Iris pigment epithelial cell (primary cell): ENCODE measurements at regions not wholly inside any gene's neighbourhood (a gene's known extent, or its start where the extent isn't known, plus 50 kb on each side); places are given as distances from the start of the nearest gene placed in this dataset.

Experiments
- DNase-seq: peaks from one replicate; pipeline ENCODE4 v3.0.0-alpha.2; 2011; ENCODE audit warnings: low read depth

- DNase-seq: no peak
Measured at GRCh38 chr22:47813661-47814060, 1051.2 kb downstream of the TBC1D22A start.

DNA sequence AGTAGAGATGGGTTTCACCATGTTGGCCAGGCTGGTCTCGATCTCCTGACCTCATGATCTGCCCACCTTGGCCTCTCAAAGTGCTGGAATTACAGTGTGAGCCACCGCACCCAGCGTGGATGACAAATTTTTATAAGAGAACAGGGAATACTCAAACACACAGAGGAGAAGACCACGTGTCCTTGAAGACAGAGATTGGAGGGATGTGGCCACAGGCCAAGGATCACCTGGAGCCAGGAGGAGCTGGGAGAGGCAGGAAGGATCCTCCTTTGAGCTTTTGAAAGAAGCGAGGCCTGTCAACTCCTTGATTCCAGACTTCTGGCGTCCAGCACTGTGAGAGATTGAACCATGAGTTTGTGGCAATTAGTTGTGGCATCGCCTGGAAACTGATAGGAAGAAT, 1049.5 kb downstream of the TBC1D22A start:
- DNase-seq: no peak

DNA sequence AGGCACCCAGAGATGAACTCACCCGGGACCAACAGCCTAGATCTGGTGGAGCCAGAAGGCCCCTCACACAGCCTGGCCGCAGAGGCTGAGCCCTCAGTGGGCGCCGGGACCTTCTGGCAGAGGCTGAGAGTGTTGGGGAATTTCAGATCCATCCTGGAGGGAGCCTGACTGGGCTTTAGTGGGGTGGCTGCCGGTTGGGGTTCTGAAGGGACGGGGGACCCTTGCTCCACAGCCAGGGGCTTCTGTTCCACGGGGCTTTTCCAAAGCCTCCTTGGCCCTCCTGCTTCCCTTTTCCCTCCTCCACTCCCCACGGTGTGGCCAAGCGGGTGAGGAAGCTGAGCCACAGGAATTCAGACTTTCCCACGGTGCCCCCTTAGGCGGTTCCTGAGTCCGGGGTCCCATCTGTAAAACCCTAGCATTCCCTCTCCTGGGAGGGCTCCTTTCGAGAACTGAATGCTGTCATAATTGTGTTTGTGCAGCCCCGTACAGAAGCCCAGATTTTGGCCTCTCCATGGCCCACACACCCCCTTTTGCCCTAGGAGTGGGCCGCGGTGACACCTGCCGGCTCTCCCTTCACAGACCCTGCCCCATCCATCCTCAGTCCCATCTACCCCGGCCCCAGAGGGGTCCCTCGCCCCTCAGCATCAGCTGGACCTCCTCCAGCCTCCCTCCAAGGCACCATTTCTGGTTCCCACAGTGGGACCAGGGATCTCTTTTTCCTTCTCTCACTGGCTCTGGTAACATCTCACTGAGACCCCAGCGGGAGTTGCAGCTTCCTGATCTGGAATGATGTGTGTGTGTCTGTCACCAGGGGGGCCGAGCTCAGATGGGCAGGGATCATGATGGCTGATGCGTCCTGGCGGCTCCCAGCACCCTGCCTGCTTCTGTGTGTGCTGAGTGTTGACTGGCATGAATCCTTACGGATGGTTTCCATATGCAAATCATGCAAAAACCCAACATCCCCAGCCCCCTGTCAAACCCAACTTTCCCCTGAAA, 1048.4 kb downstream of the TBC1D22A start:
- DNase-seq: no peak

GRCh38 chr22:47808886-47809620, 1046.6 kb downstream of the TBC1D22A start:
- DNase-seq: no peak

GRCh38 chr22:47808236-47808635, 1045.8 kb downstream of the TBC1D22A start:
- DNase-seq: no peak

DNA sequence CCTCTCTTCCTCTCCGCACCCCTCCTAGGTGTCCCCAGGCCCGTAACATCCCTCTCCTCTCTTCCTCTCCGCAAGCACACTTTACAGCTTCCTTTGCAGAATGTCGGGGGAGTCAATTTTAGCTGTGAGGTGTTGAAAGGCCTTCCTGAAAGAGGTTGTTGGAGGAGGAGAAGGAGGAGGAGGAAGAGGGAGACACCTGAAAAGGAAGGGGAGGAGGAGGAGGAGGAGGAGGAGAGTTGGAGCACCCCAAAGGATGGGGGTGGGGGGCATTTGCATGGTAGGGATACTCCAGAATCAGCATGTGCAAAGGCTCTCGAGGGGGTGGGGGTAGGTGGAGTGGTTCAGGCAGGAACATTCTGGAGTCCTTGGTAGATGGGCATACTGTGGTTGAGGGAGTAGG, 1045.1 kb downstream of the TBC1D22A start:
- DNase-seq: no peak

- no peak for DNase-seq
Measured at GRCh38 chr22:47806894-47807293, 1044.4 kb downstream of the TBC1D22A start.

DNA sequence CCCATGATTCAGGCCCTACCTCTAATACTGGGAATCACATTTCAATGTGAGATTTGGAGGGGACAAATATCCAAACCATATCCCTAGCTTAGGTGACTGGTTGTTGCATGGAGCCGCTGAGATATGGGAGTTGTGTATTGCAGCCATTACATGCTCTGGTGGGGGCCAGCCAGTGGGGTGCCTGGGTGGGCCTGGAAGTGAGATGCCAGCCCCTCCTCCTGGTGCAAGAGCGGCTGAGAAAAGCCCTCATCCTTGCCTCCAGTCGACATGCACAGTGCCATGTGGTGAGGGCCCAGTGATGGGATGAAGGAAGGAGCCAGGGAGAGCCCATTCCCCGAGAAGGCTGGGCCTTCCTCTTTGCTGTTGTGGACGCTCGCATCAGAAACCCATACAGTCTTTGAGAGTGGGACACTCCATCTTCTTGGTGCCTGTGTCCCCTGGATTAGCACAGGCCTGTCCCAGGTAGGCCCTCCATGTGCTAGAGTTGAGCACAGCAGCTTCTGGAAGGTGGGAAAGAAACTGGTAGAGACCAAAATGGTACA, 1043.0 kb downstream of the TBC1D22A start:
- no peak for DNase-seq

DNA sequence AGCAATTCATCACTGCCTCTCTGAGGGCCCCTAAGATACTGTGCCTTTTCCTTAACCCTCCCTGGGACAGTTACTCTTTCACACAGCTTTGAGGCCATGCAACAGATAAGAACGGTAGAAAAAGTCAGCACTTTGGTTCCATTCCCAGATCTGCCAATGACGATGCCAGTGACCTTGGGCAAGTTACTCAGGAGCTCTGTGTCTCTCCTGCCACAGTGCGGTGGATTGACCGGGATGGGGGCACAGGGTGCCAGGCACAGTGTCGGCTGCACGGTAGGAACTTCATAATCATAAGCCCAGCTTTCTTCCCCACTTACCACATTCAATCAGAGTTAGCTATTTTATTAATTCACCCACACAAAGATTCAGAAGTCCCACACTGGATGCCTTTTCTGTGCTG, 1041.8 kb downstream of the TBC1D22A start:
- no peak for DNase-seq

DNA sequence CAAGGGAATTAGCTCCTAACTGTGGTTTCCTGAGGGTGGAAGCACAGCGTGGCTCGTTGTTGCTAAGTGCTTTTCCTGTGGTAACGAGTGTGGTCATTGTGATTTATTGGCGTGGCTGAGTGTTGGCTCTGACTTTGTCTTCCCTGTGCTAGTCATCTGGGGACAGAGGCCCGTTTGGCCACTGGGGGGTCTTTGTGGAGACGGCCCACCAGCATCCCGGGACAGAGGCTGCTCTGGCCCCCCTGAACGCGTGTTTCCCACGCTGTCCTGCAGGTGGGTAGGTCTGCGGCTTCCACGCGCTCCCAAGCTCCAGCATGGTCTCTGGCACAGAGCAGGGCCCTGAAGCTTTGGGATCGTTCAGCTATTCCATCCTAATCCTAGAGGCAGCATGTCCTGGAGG, 1040.0 kb downstream of the TBC1D22A start:
- no peak for DNase-seq

DNA sequence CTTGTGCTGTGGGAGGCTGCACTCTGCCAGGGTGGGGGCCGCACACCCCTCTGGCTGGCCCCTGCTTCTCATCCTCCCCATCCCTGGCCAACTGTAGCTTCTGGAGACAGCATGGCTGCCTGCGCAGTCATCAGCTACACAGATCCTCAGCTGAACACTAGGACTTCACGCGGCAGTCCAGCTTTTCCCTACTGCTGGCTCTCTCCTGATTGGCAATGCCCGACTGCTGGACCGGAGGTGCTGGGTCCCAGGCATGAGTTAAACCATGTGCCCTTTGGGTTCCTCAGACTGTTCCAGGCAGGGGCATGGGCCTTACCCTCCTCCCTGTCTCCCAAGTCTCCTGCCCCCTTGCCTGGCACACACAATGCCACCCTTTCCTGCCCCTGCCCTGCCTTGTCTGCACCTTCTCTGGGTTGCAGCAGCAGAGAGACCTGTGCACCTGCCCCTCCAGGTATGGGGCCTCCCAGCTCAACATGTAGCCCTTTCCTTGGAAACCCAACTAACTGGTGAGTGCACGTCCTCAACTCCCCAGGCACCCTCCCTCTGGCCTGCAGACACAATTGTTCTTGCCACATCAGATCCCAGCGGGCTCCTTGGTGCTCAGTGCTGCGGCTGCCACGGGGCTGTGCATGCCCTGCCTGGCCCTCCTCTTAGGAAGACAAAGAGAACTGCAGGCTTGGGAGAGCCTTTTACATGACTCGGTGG, 1039.2 kb downstream of the TBC1D22A start:
- no peak for DNase-seq

DNA sequence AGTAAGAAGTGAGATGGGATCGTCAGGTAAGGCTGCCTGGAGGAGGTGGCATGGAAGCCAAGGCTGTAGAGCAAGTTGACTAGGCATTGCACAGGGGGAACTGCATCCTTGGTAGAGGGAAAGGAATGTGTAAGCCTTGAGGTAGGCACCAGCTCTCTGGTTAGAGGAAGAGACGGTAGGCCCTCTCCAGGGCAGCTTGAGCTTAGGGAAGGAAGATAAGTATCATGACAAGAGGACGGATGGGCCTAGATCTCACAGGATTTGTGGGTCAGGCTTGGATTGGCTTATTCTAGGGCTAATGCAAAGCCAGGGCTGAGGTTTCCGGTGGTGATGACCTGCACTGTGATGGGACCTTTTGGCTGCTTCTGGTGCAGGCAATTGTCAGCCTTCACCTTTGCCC, 1035.8 kb downstream of the TBC1D22A start:
- no peak for DNase-seq

GRCh38 chr22:47797342-47797945, 1035.0 kb downstream of the TBC1D22A start:
- no peak for DNase-seq

DNA sequence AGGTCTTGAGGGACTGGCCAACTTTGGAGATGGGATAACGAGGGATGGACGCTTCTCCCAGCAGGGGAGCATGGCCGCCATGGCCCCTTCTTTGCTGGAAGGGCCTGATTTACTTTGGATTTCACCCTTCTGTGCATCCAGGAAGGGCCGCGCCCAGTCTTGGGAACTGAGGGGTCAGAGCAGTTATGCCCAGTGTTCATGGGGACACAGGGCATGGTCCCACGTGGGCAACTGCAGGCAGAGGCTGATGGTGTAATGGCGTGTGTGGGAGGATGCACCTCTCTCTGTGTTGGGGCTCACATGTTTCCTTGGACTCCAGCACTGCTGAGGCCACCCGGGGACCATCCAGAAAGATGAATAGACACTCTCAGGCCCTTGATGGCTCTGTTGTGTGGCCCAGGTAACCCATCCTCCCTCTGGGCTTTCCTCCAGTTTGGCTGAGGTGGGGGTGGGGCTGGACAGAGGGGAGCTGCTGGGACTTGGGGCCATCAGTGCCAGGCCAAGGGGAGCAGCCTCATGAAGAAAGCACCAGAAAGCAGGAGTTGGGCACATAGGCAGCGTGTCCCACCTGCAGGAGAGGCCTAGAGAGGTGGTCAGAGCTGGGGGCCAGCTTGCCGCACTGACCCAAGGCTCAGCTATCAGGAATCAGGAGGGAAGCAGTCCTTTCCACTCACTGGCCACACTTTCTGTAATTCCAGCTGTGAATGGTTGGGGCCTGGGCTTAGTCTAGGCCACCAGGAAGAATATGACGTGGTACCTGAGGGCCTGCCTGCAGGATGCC, 1033.9 kb downstream of the TBC1D22A start:
- DNase-seq: no peak

GRCh38 chr22:47795477-47796127, 1033.2 kb downstream of the TBC1D22A start:
- no peak for DNase-seq

GRCh38 chr22:47794851-47795250, 1032.4 kb downstream of the TBC1D22A start:
- no peak for DNase-seq

DNA sequence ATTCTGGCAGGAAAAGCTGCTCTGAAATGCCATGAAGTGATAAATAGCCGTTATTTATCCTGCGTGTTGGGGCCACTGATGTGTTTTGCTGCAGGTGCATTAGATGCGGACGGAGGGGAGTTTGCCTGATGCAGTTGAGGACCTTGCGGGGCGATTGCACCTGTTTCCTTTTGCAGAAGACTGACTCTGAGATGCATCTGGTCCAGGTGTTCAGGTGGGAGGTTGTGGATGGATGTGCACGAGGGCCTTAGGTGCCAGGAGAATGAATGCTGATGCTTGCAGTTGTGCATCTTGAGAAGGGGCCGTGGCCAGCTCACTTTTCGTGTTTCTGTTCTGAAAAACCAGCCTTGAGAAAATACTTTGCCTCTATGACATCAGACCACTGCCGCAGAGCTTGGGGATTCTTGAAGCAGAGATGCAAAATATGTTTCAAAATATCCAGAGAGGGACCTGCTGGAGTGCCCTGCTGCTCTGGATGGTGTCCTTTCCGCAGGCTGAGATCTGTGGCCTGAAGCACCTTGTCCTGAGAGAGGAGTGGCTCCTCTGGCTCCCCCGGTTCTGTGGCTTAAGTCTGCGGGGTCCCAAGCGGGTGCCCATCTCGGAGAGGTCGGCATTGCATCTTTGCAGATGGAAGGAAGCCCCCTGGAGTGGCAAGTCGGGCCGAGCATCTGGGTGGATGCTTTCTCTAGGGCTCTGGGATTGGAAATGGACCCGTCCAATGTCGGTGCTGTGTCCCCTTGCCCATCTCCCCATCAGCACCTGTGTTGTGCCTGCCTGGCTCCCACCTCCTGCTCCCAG, 1031.1 kb downstream of the TBC1D22A start:
- DNase-seq: no peak

DNA sequence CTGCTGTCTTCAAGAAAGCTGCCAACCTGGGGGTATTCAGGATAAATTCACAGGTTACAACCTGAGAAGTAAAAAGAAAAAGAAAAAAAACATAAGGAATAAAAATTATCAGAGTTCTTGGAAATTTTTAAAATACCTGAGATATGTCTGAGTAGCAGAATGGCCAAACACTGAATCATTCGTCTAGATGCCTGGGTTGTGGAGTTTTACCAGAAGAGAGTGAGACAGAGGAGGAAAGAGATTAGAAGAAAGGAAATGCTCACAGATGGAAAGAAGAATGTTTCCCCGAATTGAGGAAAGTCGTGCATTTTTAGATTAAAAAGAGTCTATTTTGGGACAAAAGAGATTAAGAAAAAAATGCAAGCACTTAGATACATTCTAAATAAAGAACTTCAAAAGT, 1026.7 kb downstream of the TBC1D22A start:
- DNase-seq: no peak

- DNase-seq: no peak
Measured at GRCh38 chr22:47788461-47788860, 1026.0 kb downstream of the TBC1D22A start.
